GM18519 (cell line): ENCODE measurements at regions not wholly inside any gene's neighbourhood (a gene's known extent, or its start where the extent isn't known, plus 50 kb on each side); places are given as distances from the start of the nearest gene placed in this dataset.
"Not testable (repeated sequence)": the region's sequence is repeated elsewhere in the genome, so short reads cannot be mapped to it uniquely, and the experiment has no call there.

ENCODE experiments used
- ATAC-seq: cut with Tn5 transposase; IDR thresholded peaks from one replicate; pipeline ENCODE4 v1.9.1; 2021; ENCODE audit warnings: mild to moderate bottlenecking, moderate library complexity; ENCODE audit not compliant: unreplicated experiment, low FRiP score

DNA sequence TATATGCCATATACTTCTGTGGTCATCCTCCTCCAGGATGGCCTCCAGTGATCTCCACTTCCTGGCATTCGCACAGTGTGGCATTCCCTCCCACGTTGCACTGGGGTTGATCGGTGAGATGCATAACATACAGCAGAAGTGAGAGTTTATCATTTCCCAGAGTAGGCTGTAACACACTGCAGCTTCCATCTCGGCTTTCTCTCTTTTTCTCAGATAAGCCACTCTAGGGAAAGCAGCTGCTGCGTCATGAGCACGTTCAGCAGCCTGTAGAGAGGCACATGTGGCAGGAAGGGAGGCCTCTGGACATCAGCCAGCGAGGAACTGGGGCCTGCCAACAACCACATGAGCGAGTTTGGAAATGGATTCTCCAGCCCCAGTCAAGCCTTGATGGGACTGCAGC is 807.1 kb downstream of the DIAPH3 start:
- no peak for ATAC-seq

- ATAC-seq = no peak
These were observed 805.7 kb downstream of the DIAPH3 start for GRCh38 chr13:59358014-59358413.

- ATAC-seq = peak; percentile 59
These were observed 803.6 kb downstream of the DIAPH3 start for GRCh38 chr13:59360108-59360507.

DNA sequence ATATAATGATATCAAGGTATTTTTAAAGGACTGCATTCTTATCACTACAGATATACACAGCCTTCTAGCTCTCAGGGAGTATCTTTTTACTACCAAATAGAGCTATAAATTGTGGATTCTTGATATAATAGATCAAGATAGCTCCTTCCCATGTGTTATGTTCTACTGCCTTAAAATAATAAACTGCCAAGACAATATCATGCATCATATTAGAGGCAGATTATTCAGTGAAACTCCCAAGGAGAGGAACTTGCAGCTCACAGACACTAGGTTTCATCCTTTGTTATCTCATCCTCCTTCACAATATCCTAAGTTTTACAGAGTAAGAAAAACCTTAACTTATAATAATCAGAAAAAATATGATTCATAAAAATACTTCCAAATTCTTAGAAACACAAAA is 802.8 kb downstream of the DIAPH3 start:
- ATAC-seq = no peak

- no peak for ATAC-seq
These were observed 800.4 kb downstream of the DIAPH3 start for GRCh38 chr13:59363313-59363712.

DNA sequence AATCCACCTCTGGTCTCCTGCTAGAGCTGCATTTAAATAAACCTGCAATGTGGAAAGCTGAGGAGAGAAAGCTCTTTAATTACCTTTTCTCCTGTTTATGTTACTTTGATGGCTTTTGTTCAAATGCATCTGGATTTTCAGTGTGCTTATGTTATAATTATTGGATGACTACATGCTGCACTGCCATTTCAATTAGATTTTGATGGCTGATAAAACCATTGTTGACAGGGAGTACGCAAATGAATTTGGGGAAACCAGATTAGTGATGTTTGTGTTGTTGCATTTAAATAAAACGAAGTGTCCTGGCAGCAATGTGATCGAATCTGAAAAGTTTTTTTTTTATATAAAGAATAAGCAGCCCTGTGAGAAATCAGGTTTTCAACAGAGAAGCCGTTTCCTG is 799.8 kb downstream of the DIAPH3 start:
- ATAC-seq = no peak

- ATAC-seq = no peak
These were observed 799.1 kb downstream of the DIAPH3 start for GRCh38 chr13:59364641-59365085.

DNA sequence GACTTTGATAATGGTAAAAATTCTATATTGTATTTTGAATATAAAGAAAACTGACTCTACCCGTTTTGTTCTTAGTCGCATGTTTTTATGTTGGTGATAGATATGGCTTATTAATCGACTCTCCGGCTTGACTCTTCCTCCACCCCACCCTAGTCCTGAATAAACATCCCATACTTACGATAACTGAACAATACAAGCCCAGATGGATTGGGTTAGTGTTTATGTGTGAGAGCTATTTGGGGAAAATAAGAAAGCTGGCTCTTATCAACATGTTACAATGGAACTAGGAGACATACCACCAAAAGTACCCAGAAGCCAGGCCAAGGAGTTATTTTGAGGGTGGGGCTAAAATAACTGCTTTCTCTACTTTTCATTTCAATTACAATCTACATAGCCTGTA is 796.3 kb downstream of the DIAPH3 start:
- ATAC-seq = no peak

- no peak for ATAC-seq
These were observed 795.8 kb downstream of the DIAPH3 start for GRCh38 chr13:59367904-59368303.

- ATAC-seq = no peak
These were observed 795.0 kb downstream of the DIAPH3 start for GRCh38 chr13:59368693-59369092.

DNA sequence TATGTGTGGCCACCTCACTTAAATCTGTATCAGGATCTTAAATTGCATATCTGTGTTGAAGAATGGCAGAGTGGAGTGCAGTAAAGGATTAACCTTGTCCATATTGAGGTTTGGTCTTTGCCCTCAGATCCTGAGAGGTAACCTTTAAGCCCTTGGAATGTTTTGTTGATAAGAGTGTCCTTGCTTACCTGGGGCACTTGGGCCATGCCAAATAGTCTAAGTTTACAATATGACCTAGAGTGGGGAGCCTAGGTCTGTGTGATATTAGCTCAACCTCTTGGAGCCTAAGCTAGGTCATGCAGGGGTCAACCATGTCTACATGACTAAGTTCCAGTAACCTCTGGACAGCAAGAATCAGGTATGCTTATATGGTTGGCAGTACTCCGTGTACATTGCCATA is 792.5 kb downstream of the DIAPH3 start:
- no peak for ATAC-seq

DNA sequence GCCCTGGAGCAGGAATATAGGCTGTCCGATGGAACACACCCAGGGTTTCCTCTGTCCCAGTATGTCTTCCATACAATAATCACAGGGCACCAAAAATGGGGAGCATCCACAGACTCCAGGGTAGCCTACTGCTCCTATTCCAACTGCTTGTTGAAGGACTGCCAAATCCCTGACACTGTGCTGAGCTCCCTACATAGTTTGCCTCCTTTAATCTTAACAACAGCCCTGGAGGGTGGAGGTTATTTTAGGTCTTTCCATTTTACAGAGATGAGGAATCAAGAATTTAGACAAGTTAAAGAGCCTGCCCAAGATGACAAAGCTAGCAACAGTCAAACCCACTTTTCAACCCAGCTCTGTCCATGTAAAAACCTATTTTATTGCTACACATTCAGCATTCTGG is 790.4 kb downstream of the DIAPH3 start:
- ATAC-seq = no peak

- ATAC-seq = no peak
These were observed 789.0 kb downstream of the DIAPH3 start for GRCh38 chr13:59374691-59375090.

DNA sequence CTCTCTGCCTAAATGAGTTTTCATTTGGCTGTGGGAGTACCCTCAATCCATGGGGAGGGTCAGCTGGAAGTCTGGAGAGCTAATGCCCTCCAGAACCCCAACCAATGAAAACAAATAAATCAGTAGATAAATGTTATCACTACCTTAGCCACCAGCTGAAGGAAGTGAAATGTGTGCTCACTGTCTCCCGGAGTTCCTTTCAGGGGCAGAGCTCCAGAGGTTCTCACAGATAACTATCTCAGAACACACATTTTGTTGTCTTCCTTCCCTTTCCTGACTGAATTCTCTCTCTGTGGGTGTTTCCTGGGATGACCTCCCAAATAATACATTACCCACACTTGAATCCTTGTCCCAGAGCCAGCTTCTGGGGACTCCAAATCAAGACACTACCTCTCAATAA is 779.6 kb downstream of the DIAPH3 start:
- ATAC-seq = no peak

- ATAC-seq = peak; percentile 100
These were observed 772.0 kb downstream of the DIAPH3 start for GRCh38 chr13:59391696-59392095.

DNA sequence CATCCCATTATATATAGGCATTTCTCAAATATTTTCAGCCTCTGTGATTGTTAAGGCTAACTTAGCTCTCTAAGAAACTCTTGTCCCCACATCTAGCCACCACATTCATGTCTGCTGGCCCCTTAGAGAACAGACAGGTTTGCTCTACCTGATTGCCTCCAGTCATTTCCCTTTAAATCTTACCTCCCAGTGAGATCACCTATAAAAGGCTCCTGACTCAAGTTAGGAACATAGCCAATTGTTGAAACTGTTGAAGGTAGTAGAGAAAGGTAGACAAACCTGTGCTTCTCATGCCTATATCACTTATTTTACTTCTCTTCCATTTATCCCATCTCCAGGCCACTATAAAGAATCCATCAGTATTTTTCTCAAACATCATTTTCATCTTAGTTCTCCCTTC is 771.4 kb downstream of the DIAPH3 start:
- ATAC-seq = no peak

DNA sequence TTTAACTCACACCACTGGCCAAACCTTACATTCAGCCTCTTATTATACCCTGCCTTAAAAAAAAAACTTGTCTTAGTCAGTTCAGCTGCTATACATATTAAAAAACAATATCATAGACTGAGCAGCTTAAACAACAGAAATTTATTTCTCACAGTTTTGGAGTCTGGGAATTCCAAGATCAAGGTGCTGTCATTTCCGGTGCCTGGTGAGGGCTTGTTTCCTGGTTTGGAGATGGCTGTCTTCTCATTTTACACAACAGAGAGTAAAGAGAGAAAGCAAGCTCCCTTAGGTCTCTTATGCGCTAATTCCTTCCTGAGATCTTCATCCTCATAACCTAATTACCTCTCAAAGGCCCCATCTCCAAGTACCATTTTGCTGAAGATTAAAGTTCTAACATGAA is 769.2 kb downstream of the DIAPH3 start:
- no peak for ATAC-seq

DNA sequence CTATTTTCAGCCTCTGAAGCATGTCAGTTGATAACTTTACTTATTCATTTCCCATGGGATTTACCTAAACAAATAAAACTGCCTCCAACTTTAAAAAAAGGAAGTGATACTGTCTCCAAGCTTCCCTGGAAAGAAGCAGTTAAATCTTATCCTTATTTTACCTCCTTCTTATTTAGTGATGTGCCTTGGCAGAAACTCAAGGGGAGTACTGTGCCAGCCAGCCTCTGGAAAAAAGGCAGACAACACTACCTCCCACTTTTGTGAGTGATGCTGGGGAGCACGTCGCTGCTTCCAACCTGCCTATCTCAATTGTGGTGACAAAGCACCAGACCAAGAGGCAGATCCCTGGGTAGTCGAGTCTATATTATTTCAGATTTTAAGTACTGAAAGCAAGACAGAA is 765.6 kb downstream of the DIAPH3 start:
- ATAC-seq = no peak

- no peak for ATAC-seq
These were observed 765.1 kb downstream of the DIAPH3 start for GRCh38 chr13:59398661-59399060.

DNA sequence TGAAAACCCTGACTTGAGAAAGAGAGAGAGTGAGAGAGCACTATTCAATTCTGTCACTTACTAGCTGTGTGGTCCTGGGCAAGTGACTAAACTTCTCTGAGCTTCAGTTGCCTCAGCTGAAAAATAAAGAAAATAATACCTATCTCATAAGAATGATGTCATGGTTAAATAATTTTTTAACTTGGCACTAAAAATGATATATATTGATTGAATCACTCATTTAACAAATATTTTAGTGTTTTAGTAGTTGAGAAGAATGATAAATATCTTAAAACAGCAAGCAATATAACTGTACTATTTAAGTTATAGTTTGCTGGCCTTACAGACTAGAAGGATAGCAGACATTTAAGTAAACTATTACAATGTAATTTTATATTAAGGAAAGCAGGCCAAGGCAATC is 764.2 kb downstream of the DIAPH3 start:
- no peak for ATAC-seq

GRCh38 chr13:59404331-59404730 is 759.4 kb downstream of the DIAPH3 start:
- ATAC-seq = no peak

GRCh38 chr13:59407251-59407650 is 756.5 kb downstream of the DIAPH3 start:
- ATAC-seq = not testable (repeated sequence)

GRCh38 chr13:59408738-59409137 is 755.0 kb downstream of the DIAPH3 start:
- ATAC-seq = no peak
